Activated T-helper 1 cell treated with anti-CD3 and anti-CD28 coated beads, Interleukin-12 subunit alpha, Interleukin-12 subunit beta, Interleukin-2, Interleukin-4 antibody, amounts not matched to agents 30 ng/mL and 10 ng/mL and 1 ng/mL, durations not matched to agents 14 hours and 24 hours and 36 hours (primary cell): ENCODE measurements at regions not wholly inside any gene's neighbourhood (a gene's known extent, or its start where the extent isn't known, plus 50 kb on each side); places are given as distances from the start of the nearest gene placed in this dataset.

Experiments used
- DNase-seq: peaks from one replicate; pipeline ENCODE4 v3.0.0; 2021; ENCODE audit warnings: low spot score
- H3K27ac Mint-ChIP-seq: one replicate; pipeline ENCODE4 v1.8.0; 2021; ENCODE audit warnings: mild to moderate bottlenecking, mixed read lengths
- H3K27me3 Mint-ChIP-seq: one replicate; pipeline ENCODE4 v1.8.0; 2022; ENCODE audit warnings: mild to moderate bottlenecking, moderate library complexity, mixed read lengths; ENCODE audit not compliant: insufficient read depth
- H3K36me3 Mint-ChIP-seq: one replicate; pipeline ENCODE4 v1.8.0; 2021; ENCODE audit warnings: low read depth, mixed read lengths
- H3K4me1 Mint-ChIP-seq: one replicate; pipeline ENCODE4 v1.8.0; 2021; ENCODE audit warnings: low read depth, mixed read lengths
- H3K4me3 Mint-ChIP-seq: one replicate; pipeline ENCODE4 v1.8.0; 2021; ENCODE audit warnings: mild to moderate bottlenecking, moderate library complexity, mixed read lengths
- H3K9me3 Mint-ChIP-seq: one replicate; pipeline ENCODE4 v1.8.0; 2021; ENCODE audit warnings: mixed read lengths
- intact Hi-C: fragments of 100-400 bp; cut with micrococcal nuclease; formaldehyde crosslinking; loops from one replicate; pipeline ENCODE4 v1.15.1; 2024

GRCh38 chr5:144004146-144004545 is 166.3 kb downstream of the YIPF5 start:
- Mint-ChIP-seq H3K4me3 (no peak overlapping the region), H3K9me3 (no peaks in the 10 kb centered on the region), H3K36me3 (no peaks in the 10 kb centered on the region), H3K27ac (no peak overlapping the region), H3K4me1 (no peaks in the 10 kb centered on the region), H3K27me3 (peaks cover 2% of the 10 kb centered on the region)
- intact Hi-C loops = no loop called here
- DNase-seq = no peak

DNA sequence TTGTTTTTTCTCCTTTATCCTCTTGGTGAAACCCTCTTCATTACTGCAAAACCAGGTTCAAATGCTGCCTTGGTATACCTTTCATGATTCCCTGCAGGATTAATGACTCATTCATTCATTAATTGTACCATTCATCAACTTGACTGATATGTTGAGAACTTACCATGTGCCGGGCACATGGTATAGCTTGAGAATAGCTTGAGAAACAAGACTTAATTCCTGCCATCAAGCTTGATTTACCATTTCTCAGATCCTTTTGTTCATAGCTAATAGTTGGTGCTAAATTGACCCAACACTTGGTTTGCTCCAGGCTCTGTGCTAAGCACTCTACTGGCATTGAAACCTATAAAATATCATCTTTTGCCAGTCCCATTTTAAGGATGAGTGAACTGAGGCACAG is 165.7 kb downstream of the YIPF5 start:
- Mint-ChIP-seq H3K4me3 (no peak overlapping the region), H3K4me1 (no peaks in the 10 kb centered on the region), H3K9me3 (no peaks in the 10 kb centered on the region), H3K27ac (no peak overlapping the region), H3K27me3 (peaks cover 2% of the 10 kb centered on the region), H3K36me3 (no peaks in the 10 kb centered on the region)
- DNase-seq = no peak
- intact Hi-C loops = no loop called here

GRCh38 chr5:144009116-144009515 is 161.3 kb downstream of the YIPF5 start:
- intact Hi-C loops = no loop called here
- H3K27me3 Mint-ChIP-seq = peaks cover 2% of the 10 kb centered on the region

DNA sequence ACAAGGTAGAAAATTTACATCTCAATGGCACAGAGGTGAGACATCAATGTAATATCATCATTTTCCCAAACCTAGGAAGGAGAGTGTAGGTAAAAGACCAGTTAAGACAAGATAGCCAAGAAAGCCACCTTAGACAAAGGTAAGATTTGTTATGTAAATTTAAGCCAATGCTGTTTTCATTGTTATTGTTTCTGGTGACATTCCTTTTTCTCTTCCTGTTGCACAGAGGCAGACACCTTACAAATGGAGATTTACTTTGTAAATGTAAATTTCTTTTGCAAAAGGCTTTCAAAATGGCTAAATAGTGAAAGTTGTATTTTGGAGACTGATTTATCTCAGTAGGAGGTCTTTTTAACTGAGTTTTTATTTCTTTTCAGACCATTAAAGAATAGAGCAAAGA is 159.1 kb downstream of the YIPF5 start:
- no peaks in the 10 kb centered on the region for H3K36me3 Mint-ChIP-seq
- H3K4me3 Mint-ChIP-seq = no peak overlapping the region
- H3K27me3 Mint-ChIP-seq = no peaks in the 10 kb centered on the region
- peaks cover 10% of the 10 kb centered on the region for H3K9me3 Mint-ChIP-seq
- no peaks in the 10 kb centered on the region for H3K4me1 Mint-ChIP-seq
- no peak overlapping the region for H3K27ac Mint-ChIP-seq
- no peak for DNase-seq
- intact Hi-C loops = no loop called here

More at GRCh38 chr5:144009116-144009515, 161.3 kb downstream of the YIPF5 start:
- H3K9me3 Mint-ChIP-seq = peaks cover 10% of the 10 kb centered on the region
- H3K27ac Mint-ChIP-seq = no peak overlapping the region
- no peaks in the 10 kb centered on the region for H3K4me1 Mint-ChIP-seq
- no peak for DNase-seq
- H3K4me3 Mint-ChIP-seq = no peak overlapping the region
- H3K36me3 Mint-ChIP-seq = no peaks in the 10 kb centered on the region

GRCh38 chr5:144013816-144014215 is 156.6 kb downstream of the YIPF5 start:
- no peaks in the 10 kb centered on the region for H3K4me1 Mint-ChIP-seq
- no peak for DNase-seq
- peaks cover 10% of the 10 kb centered on the region for H3K9me3 Mint-ChIP-seq
- no peak overlapping the region for H3K4me3 Mint-ChIP-seq
- intact Hi-C loops = no loop called here
- H3K27ac Mint-ChIP-seq = no peak overlapping the region
- peaks cover 3% of the 10 kb centered on the region for H3K27me3 Mint-ChIP-seq
- no peaks in the 10 kb centered on the region for H3K36me3 Mint-ChIP-seq

- Mint-ChIP-seq H3K9me3 (peaks cover 17% of the 10 kb centered on the region), H3K36me3 (no peaks in the 10 kb centered on the region), H3K27me3 (peaks cover 6% of the 10 kb centered on the region), H3K4me3 (no peak overlapping the region), H3K27ac (no peak overlapping the region), H3K4me1 (no peaks in the 10 kb centered on the region)
- no peak for DNase-seq
- intact Hi-C loops = no loop called here
These were observed 154.5 kb downstream of the YIPF5 start for GRCh38 chr5:144015961-144016360.

DNA sequence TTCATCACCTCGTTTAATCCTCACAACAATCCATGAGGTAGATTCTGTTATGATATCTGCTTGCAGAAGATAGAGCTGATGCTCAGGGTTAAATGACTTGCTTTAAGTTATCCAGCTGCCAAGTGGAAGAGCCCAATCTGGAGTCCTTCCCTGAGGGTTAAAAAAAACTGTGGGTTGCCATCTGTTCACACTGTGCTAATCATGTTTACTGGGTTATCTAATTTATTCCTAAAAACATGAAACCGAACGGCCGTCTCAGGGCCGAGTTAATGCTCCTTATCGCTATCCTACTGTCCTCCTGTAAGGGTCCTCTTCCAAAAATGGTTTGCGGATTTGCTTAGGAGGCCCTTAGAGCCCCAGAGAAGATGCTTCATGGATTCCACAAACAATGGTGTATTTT is 153.3 kb downstream of the YIPF5 start:
- peaks cover 6% of the 10 kb centered on the region for H3K27me3 Mint-ChIP-seq
- DNase-seq = no peak
- no peaks in the 10 kb centered on the region for H3K36me3 Mint-ChIP-seq
- H3K27ac Mint-ChIP-seq = no peak overlapping the region
- peaks cover 23% of the 10 kb centered on the region for H3K9me3 Mint-ChIP-seq
- intact Hi-C loops = no loop called here
- H3K4me1 Mint-ChIP-seq = no peaks in the 10 kb centered on the region
- H3K4me3 Mint-ChIP-seq = no peak overlapping the region

DNA sequence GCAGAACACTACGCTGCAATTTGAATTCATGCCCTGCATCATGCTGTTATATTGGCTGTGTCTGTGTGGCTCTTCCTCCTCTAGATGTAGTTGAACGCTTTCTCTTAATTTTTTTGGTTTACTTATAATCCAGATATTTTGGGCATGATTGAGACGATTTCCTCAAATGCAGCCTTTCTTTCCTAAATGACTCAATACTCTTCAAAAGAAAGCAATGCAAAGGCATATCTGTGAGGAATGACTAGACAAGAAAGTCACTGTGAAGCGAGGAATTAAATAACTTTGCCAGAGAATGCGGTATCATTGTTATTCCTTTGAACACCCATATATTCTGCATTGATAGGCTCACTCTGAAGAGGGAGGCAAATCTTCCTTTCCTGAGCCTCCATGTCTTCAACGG is 152.8 kb downstream of the YIPF5 start:
- peaks cover 6% of the 10 kb centered on the region for H3K27me3 Mint-ChIP-seq
- H3K36me3 Mint-ChIP-seq = no peaks in the 10 kb centered on the region
- no peak overlapping the region for H3K27ac Mint-ChIP-seq
- intact Hi-C loops = no loop called here
- no peak overlapping the region for H3K4me3 Mint-ChIP-seq
- H3K4me1 Mint-ChIP-seq = no peaks in the 10 kb centered on the region
- no peak for DNase-seq
- peaks cover 23% of the 10 kb centered on the region for H3K9me3 Mint-ChIP-seq

DNA sequence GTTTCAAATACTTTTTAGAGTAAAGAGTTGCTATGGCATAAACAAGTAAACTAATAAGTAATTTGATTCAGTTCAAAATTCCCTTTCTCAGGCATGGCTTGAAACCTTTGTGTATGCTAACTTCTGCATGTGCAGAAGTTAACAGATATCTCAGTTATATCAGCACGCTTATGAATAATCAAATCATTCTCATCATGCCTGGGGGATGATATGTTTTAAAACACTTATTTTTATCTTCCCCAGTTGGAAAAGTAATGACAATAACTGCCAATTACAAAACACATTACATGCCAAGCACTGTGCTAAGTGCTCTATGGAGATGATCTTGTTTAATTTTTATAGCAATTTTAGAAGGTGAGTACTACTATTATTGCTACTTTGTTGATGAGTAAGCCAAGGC is 146.4 kb downstream of the YIPF5 start:
- Mint-ChIP-seq H3K9me3 (peaks cover 13% of the 10 kb centered on the region), H3K36me3 (no peaks in the 10 kb centered on the region), H3K27ac (no peak overlapping the region), H3K4me3 (no peak overlapping the region), H3K4me1 (no peaks in the 10 kb centered on the region), H3K27me3 (peaks cover 10% of the 10 kb centered on the region)
- intact Hi-C loops = no loop called here
- no peak for DNase-seq

- no peak for DNase-seq
- no peak overlapping the region for H3K4me3 Mint-ChIP-seq
- no peaks in the 10 kb centered on the region for H3K4me1 Mint-ChIP-seq
These were observed 145.9 kb downstream of the YIPF5 start for GRCh38 chr5:144024545-144024944.

DNA sequence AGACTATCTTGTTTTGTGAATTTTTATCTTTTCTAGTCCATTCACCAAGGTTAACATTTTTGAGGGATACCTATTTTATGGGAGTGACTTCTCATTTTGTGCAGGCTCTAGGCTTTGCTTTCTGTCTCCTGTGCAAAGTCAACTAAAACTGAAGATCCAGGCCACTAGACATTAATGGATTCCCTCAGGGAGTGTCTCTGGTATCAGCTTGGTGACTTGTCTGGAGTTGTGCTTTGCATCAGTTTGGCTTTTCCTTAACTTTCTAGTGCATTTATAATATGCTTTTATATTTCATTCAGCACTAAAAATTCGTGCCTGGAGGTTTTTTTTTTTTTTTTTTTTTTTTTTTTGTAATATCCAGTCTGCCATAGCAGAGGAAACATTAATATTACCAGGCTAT is 144.2 kb downstream of the YIPF5 start:
- Mint-ChIP-seq H3K9me3 (peaks cover 6% of the 10 kb centered on the region), H3K4me1 (no peaks in the 10 kb centered on the region), H3K36me3 (no peaks in the 10 kb centered on the region), H3K4me3 (no peak overlapping the region), H3K27me3 (peaks cover 9% of the 10 kb centered on the region), H3K27ac (no peak overlapping the region)
- DNase-seq = no peak
- intact Hi-C loops = no loop called here

More at GRCh38 chr5:144024545-144024944, 145.9 kb downstream of the YIPF5 start:
- Mint-ChIP-seq H3K27ac (no peak overlapping the region), H3K27me3 (peaks cover 10% of the 10 kb centered on the region), H3K36me3 (no peaks in the 10 kb centered on the region), H3K9me3 (peaks cover 13% of the 10 kb centered on the region)
- intact Hi-C loops = no loop called here

- H3K27ac Mint-ChIP-seq = no peak overlapping the region
- intact Hi-C loops = no loop called here
- peaks cover 12% of the 10 kb centered on the region for H3K27me3 Mint-ChIP-seq
- no peak for DNase-seq
- no peak overlapping the region for H3K4me3 Mint-ChIP-seq
- H3K36me3 Mint-ChIP-seq = no peaks in the 10 kb centered on the region
- no peaks in the 10 kb centered on the region for H3K4me1 Mint-ChIP-seq
- H3K9me3 Mint-ChIP-seq = no peaks in the 10 kb centered on the region
These were observed 142.4 kb downstream of the YIPF5 start for GRCh38 chr5:144028058-144028457.

GRCh38 chr5:144028636-144029035 is 141.8 kb downstream of the YIPF5 start:
- DNase-seq = no peak
- intact Hi-C loops = no loop called here
- no peaks in the 10 kb centered on the region for H3K9me3 Mint-ChIP-seq
- H3K4me1 Mint-ChIP-seq = no peaks in the 10 kb centered on the region
- H3K36me3 Mint-ChIP-seq = no peaks in the 10 kb centered on the region
- no peak overlapping the region for H3K27ac Mint-ChIP-seq
- peaks cover 14% of the 10 kb centered on the region for H3K27me3 Mint-ChIP-seq
- no peak overlapping the region for H3K4me3 Mint-ChIP-seq

DNA sequence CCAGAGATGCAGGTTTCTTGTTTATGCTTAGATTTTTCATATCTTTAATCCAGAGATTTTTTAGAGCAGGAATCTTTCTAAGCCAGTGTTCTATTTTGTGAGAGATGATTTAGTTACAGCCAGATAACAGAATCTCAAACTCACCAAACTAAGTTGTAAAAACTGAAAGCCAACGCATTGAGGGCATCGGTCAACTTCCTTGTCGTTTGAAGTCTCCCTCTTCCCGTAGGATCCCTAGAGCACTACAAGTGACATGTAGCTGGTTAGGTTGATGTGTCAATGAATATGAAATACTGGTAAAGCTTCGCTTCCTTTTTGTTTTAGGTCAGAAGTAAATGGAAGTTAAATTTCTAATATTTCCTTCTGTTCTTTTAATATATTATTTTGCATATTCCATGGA is 139.6 kb downstream of the YIPF5 start:
- Mint-ChIP-seq H3K27ac (no peak overlapping the region), H3K9me3 (no peaks in the 10 kb centered on the region), H3K4me1 (no peaks in the 10 kb centered on the region), H3K36me3 (no peaks in the 10 kb centered on the region), H3K27me3 (peaks cover 9% of the 10 kb centered on the region), H3K4me3 (no peak overlapping the region)
- intact Hi-C loops = no loop called here
- no peak for DNase-seq
